Caco-2 (cell line): ENCODE measurements at regions not wholly inside any gene's neighbourhood (a gene's known extent, or its start where the extent isn't known, plus 50 kb on each side); places are given as distances from the start of the nearest gene placed in this dataset.

Source experiments
- BruUV-seq: library from RNA; stranded (reverse); fragments of 400-500 nt; replicated peaks from 2 replicates; lab custom pipeline; 2021; lab: Mats Ljungman, UMichigan
- CTCF ChIA-PET: fragments of 300-600 bp; sonication (Branson Sonifier 250); formaldehyde crosslinking; loops from one replicate; lab custom pipeline; 2022; ENCODE audit warnings: antibody characterized with exemption; lab: Charles Lee
- POLR2A ChIA-PET: fragments of 300-600 bp; sonication (Branson Sonifier 250); formaldehyde crosslinking; loops from one replicate; lab custom pipeline; 2022; ENCODE audit warnings: antibody characterized with exemption; lab: Charles Lee
- DNase-seq, 2 experiments: peaks; one replicate each; pipeline versions ENCODE4 v3.0.0 to v3.0.0-alpha.2; 2020 to 2022
- H3K27me3 ChIP-seq: replicated peaks from 2 replicates; pipeline ENCODE4 v1.6.0; 2011; ENCODE audit warnings: low read length; ENCODE audit not compliant: control insufficient read depth, insufficient read depth
- H3K36me3 ChIP-seq: 2 replicates; pipeline ENCODE4 v1.5.1; 2011; ENCODE audit warnings: low read length; ENCODE audit not compliant: control insufficient read depth, insufficient read depth
- H3K4me1 ChIP-seq: fragments of 250-450 bp; sonication (Bioruptor Pico); 2 replicates; pipeline ENCODE4 v1.5.1; 2020; ENCODE audit warnings: mild to moderate bottlenecking
- H3K4me3 ChIP-seq: 2 replicates; pipeline ENCODE4 v1.5.1; 2011; ENCODE audit warnings: low read depth, mild to moderate bottlenecking, control low read depth, low read length
- H3K9me3 ChIP-seq: fragments of 250-450 bp; sonication (Bioruptor Pico); 2 replicates; pipeline ENCODE4 v1.5.1; 2020; ENCODE audit warnings: mild to moderate bottlenecking, moderate library complexity
- H3K27ac Mint-ChIP-seq: one replicate; pipeline ENCODE4 v1.8.0; 2022; ENCODE audit warnings: mixed read lengths; ENCODE audit not compliant: unreplicated experiment
- H3K27me3 Mint-ChIP-seq: one replicate; pipeline ENCODE4 v1.8.0; 2022; ENCODE audit warnings: mixed read lengths; ENCODE audit not compliant: insufficient read depth, unreplicated experiment
- H3K36me3 Mint-ChIP-seq: one replicate; pipeline ENCODE4 v1.8.0; 2022; ENCODE audit warnings: mild to moderate bottlenecking, mixed read lengths; ENCODE audit not compliant: insufficient read depth, unreplicated experiment
- H3K4me1 Mint-ChIP-seq: one replicate; pipeline ENCODE4 v1.8.0; 2022; ENCODE audit warnings: low read depth, mixed read lengths; ENCODE audit not compliant: unreplicated experiment
- H3K4me3 Mint-ChIP-seq: one replicate; pipeline ENCODE4 v1.8.0; 2022; ENCODE audit warnings: mild to moderate bottlenecking, moderate library complexity, mixed read lengths; ENCODE audit not compliant: unreplicated experiment
- H3K9me3 Mint-ChIP-seq: one replicate; pipeline ENCODE4 v1.8.0; 2022; ENCODE audit warnings: mixed read lengths; ENCODE audit not compliant: unreplicated experiment
- intact Hi-C: fragments of 100-400 bp; cut with micrococcal nuclease; formaldehyde crosslinking; loops from one replicate; pipeline ENCODE4 v1.10.0; 2022; ENCODE audit not compliant: unreplicated experiment
- TF ChIP-seq, protein P1 (sequence below), 2 experiments: fragments of 200-600 bp in 1 of 2; IDR thresholded peaks; 1 replicate in 1 of 2; 2 replicates in 1 of 2; pipeline versions ENCODE4 v1.5.1 to v1.8.0; 2011 to 2022; ENCODE audit warnings: antibody characterized with exemption in 1 of 2, control low read depth in 1 of 2, inconsistent platforms in 1 of 2, low read depth in 1 of 2, low read length in 1 of 2, mild to moderate bottlenecking in 1 of 2, moderate library complexity in 1 of 2; ENCODE audit not compliant: insufficient read depth in 1 of 2, severe bottlenecking in 1 of 2, unreplicated experiment in 1 of 2

DNA sequence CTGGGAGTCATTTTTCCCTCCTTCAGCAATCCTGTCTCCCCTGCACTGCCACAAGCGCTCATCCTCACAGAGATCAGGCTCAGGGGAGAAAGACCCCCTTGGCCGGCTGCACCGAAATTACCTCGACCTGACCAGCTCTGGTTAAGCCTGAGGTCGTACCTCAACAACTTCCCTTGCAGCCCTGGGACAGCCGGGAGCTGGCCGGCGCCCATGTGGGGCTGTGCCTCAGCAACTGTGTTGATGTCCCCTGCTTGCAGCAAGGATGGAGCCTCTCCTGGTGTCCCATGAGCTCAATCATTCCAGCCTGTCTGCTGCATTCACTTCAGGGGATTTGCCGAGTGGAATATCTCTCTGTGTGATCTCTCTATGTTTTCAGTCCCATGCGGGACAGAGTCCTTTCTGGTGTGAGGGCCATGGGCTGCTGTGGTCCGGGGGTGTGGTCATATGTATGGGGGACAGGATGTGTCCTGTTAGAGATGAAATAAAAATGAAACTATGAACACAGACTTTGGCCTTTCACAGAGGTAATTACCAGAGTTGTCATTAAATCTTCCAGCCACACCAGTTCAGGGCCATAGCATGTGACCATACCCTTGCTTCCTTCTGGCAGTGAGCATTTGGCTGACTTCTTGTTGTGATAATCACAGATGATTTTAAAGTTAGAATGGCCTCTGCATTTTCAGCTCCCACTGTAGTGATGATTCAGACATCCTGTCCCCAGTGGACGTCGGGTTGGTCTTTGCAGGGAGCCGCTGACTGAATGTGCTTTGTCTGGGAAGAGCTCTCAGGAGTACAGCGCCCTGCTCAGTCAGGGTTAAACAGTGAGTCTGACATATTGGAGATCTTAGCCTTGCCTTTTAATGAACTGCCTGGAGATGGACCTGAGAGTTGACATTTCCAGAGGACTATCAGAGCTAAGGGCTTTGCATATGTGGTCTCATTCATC lies 405.9 kb downstream of the AACS start:
- DNase-seq: no peak
- Histone ChIP-seq H3K4me1 (no peaks in the 10 kb centered on the region), H3K27me3 (no peaks in the 10 kb centered on the region), H3K9me3 (no peaks in the 10 kb centered on the region), H3K4me3 (no peak overlapping the region), H3K36me3 (no peaks in the 10 kb centered on the region)
- TF ChIP-seq, protein P1, sequence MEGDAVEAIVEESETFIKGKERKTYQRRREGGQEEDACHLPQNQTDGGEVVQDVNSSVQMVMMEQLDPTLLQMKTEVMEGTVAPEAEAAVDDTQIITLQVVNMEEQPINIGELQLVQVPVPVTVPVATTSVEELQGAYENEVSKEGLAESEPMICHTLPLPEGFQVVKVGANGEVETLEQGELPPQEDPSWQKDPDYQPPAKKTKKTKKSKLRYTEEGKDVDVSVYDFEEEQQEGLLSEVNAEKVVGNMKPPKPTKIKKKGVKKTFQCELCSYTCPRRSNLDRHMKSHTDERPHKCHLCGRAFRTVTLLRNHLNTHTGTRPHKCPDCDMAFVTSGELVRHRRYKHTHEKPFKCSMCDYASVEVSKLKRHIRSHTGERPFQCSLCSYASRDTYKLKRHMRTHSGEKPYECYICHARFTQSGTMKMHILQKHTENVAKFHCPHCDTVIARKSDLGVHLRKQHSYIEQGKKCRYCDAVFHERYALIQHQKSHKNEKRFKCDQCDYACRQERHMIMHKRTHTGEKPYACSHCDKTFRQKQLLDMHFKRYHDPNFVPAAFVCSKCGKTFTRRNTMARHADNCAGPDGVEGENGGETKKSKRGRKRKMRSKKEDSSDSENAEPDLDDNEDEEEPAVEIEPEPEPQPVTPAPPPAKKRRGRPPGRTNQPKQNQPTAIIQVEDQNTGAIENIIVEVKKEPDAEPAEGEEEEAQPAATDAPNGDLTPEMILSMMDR (IDR thresholded peaks at IDR 0.05; ENCODE audit: insufficient read depth in 1 of 2, low read depth in 1 of 2, low read length in 1 of 2, severe bottlenecking in 1 of 2, unreplicated experiment in 1 of 2): no peak
- no peaks in the 10 kb centered on the region for H3K9me3 Mint-ChIP-seq
- intact Hi-C loops: no loop called here
- H3K4me3 Mint-ChIP-seq: no peak overlapping the region
- H3K27ac Mint-ChIP-seq: no peak overlapping the region
- no TSS peak for BruUV-seq
- no peaks in the 10 kb centered on the region for H3K4me1 Mint-ChIP-seq
- peaks cover 5% of the 10 kb centered on the region for H3K36me3 Mint-ChIP-seq
- ChIA-PET POLR2A (no interaction called here), CTCF (no interaction called here)
- peaks cover 11% of the 10 kb centered on the region for H3K27me3 Mint-ChIP-seq

DNA sequence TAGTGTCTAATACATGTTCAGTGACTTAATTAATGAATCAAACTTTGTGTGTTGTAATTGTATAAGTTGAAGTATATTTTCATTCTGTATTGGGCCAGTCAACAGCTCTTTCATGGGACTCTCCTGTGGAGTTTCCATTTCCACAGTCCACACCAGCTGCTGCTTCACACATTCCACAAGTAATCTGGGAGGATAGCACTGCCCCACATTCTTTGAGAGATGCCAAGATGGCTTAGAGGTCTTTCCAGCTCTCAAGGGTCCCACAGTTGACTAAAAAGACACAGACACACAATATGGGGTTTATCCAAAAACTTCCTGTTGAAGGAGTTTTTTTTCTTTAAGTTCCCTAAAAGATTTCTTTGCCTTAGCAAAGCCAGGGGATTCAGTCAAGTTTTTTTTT lies 408.3 kb downstream of the AACS start:
- no TSS peak for BruUV-seq
- CTCF ChIA-PET: no interaction called here
- Mint-ChIP-seq H3K4me3 (no peak overlapping the region), H3K27ac (no peak overlapping the region), H3K27me3 (peaks cover 16% of the 10 kb centered on the region), H3K9me3 (no peaks in the 10 kb centered on the region), H3K4me1 (no peaks in the 10 kb centered on the region), H3K36me3 (peaks cover 5% of the 10 kb centered on the region)
- Histone ChIP-seq H3K27me3 (no peaks in the 10 kb centered on the region), H3K9me3 (no peaks in the 10 kb centered on the region), H3K36me3 (no peaks in the 10 kb centered on the region), H3K4me3 (no peak overlapping the region), H3K4me1 (no peaks in the 10 kb centered on the region)
- intact Hi-C loops: no loop called here
- POLR2A ChIA-PET: no interaction called here
- no peak for DNase-seq
- TF ChIP-seq, protein P1 (IDR thresholded peaks at IDR 0.05; ENCODE audit: insufficient read depth in 1 of 2, low read depth in 1 of 2, low read length in 1 of 2, severe bottlenecking in 1 of 2, unreplicated experiment in 1 of 2): no peak

DNA sequence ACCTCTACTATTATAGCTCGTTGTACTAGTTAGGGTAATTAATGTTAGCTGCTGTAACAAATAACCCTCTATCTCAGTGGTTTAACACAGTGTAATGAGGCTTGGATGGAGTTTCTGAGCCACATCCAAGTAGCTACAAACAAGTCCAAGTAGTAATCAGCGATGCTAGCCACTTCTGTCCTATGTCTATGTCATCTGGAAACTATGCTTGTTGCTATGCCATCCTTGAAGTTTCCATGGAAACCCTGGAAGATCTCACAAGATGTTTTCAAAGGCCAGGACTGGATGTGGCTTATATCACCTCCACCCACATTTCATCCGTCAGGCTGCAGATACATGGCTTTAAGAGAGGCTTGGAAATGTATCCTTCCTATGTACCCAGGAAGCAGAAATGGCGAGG lies 422.1 kb downstream of the AACS start:
- intact Hi-C loops: no loop called here
- Histone ChIP-seq H3K36me3 (no peaks in the 10 kb centered on the region), H3K4me1 (no peaks in the 10 kb centered on the region), H3K4me3 (no peak overlapping the region), H3K27me3 (no peaks in the 10 kb centered on the region), H3K9me3 (no peaks in the 10 kb centered on the region)
- Mint-ChIP-seq H3K4me1 (no peaks in the 10 kb centered on the region), H3K27ac (no peak overlapping the region), H3K9me3 (no peaks in the 10 kb centered on the region), H3K36me3 (no peaks in the 10 kb centered on the region), H3K4me3 (no peak overlapping the region), H3K27me3 (peaks cover 2% of the 10 kb centered on the region)
- no peak for DNase-seq
- POLR2A ChIA-PET: no interaction called here
- no TSS peak for BruUV-seq
- CTCF ChIA-PET: no interaction called here
- TF ChIP-seq, protein P1 (IDR thresholded peaks at IDR 0.05; ENCODE audit: insufficient read depth in 1 of 2, low read depth in 1 of 2, low read length in 1 of 2, severe bottlenecking in 1 of 2, unreplicated experiment in 1 of 2): no peak
